Right atrium auricular region (tissue), 2 donors: ENCODE measurements at regions not wholly inside any gene's neighbourhood (a gene's known extent, or its start where the extent isn't known, plus 50 kb on each side); places are given as distances from the start of the nearest gene placed in this dataset.

Experiments used
- DNase-seq: peaks from one replicate; pipeline ENCODE4 v3.0.0-alpha.2; 2019; ENCODE audit warnings: low spot score
- H3K27ac ChIP-seq, 2 donors: fragments of 200-600 bp; sonication (generic); 1 replicate in 1 of 2; 2 replicates in 1 of 2; pipeline ENCODE4 v1.5.1; 2016 to 2019
- H3K27me3 ChIP-seq, 2 donors: fragments of 200-600 bp; sonication (generic); one replicate each; pipeline versions ENCODE4 v1.5.1 to v1.6.0; 2017 to 2019
- H3K36me3 ChIP-seq: fragments of 200-600 bp; sonication (generic); one replicate; pipeline ENCODE4 v1.5.1; 2016
- H3K4me1 ChIP-seq, 2 donors: fragments of 200-600 bp; sonication (generic); one replicate each; pipeline versions ENCODE4 v1.5.1 to v1.6.0; 2017 to 2019
- H3K4me3 ChIP-seq, 2 donors: fragments of 200-600 bp; sonication (generic); 1 replicate in 1 of 2; 2 replicates in 1 of 2; pipeline ENCODE4 v1.5.1; 2017 to 2019; ENCODE audit warnings: mild to moderate bottlenecking in 1 of 2, moderate library complexity in 1 of 2
- H3K9me3 ChIP-seq, 2 donors: fragments of 200-600 bp; sonication (generic); one replicate each; pipeline ENCODE4 v1.5.1; 2019
- TF ChIP-seq, protein P1 (sequence below), 2 donors: fragments of 200-600 bp; sonication (generic); IDR thresholded peaks; one replicate each; pipeline ENCODE4 v1.5.1; 2019; ENCODE audit warnings: antibody characterized with exemption in 2 of 2

GRCh38 chr1:88219521-88219920 is 464.6 kb upstream of the PKN2 start:
- TF ChIP-seq, protein P1, sequence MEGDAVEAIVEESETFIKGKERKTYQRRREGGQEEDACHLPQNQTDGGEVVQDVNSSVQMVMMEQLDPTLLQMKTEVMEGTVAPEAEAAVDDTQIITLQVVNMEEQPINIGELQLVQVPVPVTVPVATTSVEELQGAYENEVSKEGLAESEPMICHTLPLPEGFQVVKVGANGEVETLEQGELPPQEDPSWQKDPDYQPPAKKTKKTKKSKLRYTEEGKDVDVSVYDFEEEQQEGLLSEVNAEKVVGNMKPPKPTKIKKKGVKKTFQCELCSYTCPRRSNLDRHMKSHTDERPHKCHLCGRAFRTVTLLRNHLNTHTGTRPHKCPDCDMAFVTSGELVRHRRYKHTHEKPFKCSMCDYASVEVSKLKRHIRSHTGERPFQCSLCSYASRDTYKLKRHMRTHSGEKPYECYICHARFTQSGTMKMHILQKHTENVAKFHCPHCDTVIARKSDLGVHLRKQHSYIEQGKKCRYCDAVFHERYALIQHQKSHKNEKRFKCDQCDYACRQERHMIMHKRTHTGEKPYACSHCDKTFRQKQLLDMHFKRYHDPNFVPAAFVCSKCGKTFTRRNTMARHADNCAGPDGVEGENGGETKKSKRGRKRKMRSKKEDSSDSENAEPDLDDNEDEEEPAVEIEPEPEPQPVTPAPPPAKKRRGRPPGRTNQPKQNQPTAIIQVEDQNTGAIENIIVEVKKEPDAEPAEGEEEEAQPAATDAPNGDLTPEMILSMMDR (IDR thresholded peaks at IDR 0.05), result no peak
- Histone ChIP-seq H3K4me3 (no peak overlapping the region), H3K27ac (no peak overlapping the region), H3K4me1 (no peaks in the 10 kb centered on the region), H3K9me3 (no peaks in the 10 kb centered on the region), H3K36me3 (no peaks in the 10 kb centered on the region), H3K27me3 (no peaks in the 10 kb centered on the region)
- DNase-seq, result no peak

GRCh38 chr1:88221411-88221810 is 462.7 kb upstream of the PKN2 start:
- Histone ChIP-seq H3K27ac (no peak overlapping the region), H3K4me3 (no peak overlapping the region), H3K4me1 (no peaks in the 10 kb centered on the region), H3K27me3 (no peaks in the 10 kb centered on the region), H3K9me3 (no peaks in the 10 kb centered on the region), H3K36me3 (no peaks in the 10 kb centered on the region)
- DNase-seq, result no peak
- TF ChIP-seq, protein P1 (IDR thresholded peaks at IDR 0.05), result no peak

- no peaks in the 10 kb centered on the region for H3K4me1 ChIP-seq
- TF ChIP-seq, protein P1 (IDR thresholded peaks at IDR 0.05), result no peak
- no peaks in the 10 kb centered on the region for H3K9me3 ChIP-seq
- DNase-seq, result no peak
- H3K27ac ChIP-seq, result no peak overlapping the region
- no peaks in the 10 kb centered on the region for H3K36me3 ChIP-seq
- H3K4me3 ChIP-seq, result no peak overlapping the region
- H3K27me3 ChIP-seq, result no peaks in the 10 kb centered on the region
Measured at GRCh38 chr1:88224906-88225305, 459.2 kb upstream of the PKN2 start.

GRCh38 chr1:88228114-88228513 is 456.0 kb upstream of the PKN2 start:
- Histone ChIP-seq H3K4me3 (no peak overlapping the region), H3K36me3 (no peaks in the 10 kb centered on the region), H3K27me3 (no peaks in the 10 kb centered on the region), H3K4me1 (no peaks in the 10 kb centered on the region), H3K9me3 (no peaks in the 10 kb centered on the region), H3K27ac (no peak overlapping the region)
- TF ChIP-seq, protein P1 (IDR thresholded peaks at IDR 0.05), result no peak
- no peak for DNase-seq

- TF ChIP-seq, protein P1 (IDR thresholded peaks at IDR 0.05), result no peak
- Histone ChIP-seq H3K4me1 (no peaks in the 10 kb centered on the region), H3K4me3 (no peak overlapping the region), H3K9me3 (no peaks in the 10 kb centered on the region), H3K36me3 (no peaks in the 10 kb centered on the region), H3K27ac (no peak overlapping the region), H3K27me3 (no peaks in the 10 kb centered on the region)
- no peak for DNase-seq
Measured at GRCh38 chr1:88230126-88230525, 453.9 kb upstream of the PKN2 start.

DNA sequence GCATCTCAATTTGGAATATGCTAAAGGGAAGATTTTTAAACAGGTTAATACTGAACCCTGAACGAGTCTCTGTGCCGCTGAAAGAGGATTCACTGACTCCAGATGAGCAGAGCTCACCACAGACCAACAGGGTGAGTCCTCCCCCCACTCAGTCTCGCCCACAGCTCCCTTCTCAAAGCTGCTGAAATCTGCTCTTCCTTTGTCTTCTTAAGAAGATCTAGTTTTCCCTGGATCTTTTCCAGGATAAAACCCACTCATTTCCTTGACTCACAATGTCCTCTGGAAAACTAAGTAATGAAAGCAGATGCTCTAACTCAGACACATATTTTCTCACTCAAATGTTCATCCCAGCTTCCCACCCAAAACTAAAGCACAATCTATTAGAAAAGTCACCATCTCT is 447.0 kb upstream of the PKN2 start:
- Histone ChIP-seq H3K36me3 (no peaks in the 10 kb centered on the region), H3K9me3 (peaks cover 0 to 9% of the 10 kb centered on the region in 2 donors), H3K27ac (no peak overlapping the region), H3K27me3 (no peaks in the 10 kb centered on the region), H3K4me1 (no peaks in the 10 kb centered on the region), H3K4me3 (no peak overlapping the region)
- DNase-seq, result no peak
- TF ChIP-seq, protein P1 (IDR thresholded peaks at IDR 0.05), result no peak
